HG03521 (cell line): ENCODE measurements at regions not wholly inside any gene's neighbourhood (a gene's known extent, or its start where the extent isn't known, plus 50 kb on each side); places are given as distances from the start of the nearest gene placed in this dataset.
"Not testable (repeated sequence)": the region's sequence is repeated elsewhere in the genome, so short reads cannot be mapped to it uniquely, and the experiment has no call there.

Experiments used
- ATAC-seq: cut with Tn5 transposase; IDR thresholded peaks from one replicate; pipeline ENCODE4 v1.9.1; 2021; ENCODE audit warnings: mild to moderate bottlenecking, moderate library complexity; ENCODE audit not compliant: unreplicated experiment

DNA sequence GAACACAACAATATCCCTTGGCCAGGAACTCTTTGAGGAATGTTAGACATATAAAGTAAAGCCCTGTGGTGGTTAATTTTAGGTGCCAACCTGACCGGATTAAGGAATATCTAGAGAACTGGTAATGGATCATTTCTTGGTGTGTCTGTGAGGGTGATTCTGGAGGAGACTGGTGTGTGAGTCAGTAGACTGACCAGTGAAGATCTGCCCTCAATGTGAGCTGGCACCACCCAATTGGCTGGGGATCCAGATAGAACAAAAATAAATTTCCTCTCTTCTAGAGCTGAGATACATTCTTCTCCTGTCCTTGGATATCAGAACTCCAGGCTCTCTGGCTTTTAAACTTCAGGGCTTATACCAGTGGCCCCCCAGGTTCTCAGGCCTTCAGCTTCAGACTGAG is 56.2 kb upstream of the TNPO1 start:
- no peak for ATAC-seq

DNA sequence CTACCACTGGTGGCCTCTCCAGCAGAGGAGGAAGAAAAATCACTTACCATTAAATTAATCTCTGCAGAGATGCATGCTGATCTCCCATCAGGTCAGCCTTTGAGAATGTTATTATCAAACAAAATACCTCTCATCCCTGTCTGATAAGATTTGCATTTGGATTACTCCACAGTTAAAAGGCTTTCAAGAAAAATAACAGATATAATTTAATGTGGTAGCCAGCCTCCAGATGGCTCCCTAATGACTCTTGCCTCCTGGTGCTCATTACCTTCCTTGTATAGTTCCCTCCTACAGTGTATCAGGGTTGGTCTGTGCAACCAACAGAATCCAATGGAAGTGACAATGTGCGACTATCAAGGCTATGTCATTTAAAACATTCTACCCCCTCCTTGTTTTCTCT is 63.6 kb upstream of the TNPO1 start:
- ATAC-seq, result no peak

DNA sequence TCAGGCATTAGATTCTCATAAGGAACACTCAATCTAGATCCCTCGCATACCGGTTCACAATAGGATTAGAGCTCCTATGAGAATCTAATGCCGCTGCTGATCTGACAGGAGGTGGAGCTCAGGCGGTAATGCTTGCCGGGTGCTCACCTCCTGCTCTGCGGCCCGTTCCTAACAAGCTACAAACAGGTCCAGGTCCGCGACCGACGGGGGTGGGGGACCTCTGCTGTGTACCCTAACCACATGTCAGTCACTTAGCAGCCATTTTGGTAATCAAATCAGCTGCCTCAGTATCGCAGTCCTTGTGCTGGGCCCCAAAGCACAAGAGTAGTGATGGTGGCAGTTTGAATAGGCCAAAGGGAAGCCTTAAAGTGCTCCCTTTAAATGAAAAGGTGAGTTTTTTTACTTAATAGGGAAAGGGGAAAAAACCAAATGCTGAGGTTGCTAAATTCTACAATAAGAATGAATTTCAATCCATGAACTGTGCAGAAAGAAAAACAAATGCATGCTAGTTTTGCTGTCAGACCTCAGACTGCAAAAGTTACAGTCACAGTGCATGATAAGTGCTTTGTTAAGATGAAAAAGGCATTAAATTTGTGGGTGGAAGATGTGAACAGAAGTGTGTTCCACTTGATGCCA is 67.0 kb upstream of the TNPO1 start:
- ATAC-seq, result no peak

DNA sequence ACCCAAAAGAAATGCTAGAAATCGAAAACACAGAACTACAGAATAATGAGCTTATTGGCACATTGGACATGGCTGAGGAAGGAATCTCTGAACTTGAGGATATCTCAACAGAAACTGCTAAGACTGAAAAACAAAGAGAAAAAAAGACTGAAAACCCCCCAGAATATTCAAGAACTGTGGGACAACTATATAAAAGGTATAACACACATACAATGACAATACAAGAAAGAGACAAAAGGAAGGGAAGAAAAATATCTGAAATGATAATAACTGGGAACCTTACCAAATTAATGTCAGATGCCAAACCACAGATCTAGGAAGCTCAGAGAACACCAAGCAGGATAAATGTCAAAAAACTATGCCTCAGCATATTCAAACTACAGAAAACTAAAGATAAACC is 68.6 kb upstream of the TNPO1 start:
- no peak for ATAC-seq

DNA sequence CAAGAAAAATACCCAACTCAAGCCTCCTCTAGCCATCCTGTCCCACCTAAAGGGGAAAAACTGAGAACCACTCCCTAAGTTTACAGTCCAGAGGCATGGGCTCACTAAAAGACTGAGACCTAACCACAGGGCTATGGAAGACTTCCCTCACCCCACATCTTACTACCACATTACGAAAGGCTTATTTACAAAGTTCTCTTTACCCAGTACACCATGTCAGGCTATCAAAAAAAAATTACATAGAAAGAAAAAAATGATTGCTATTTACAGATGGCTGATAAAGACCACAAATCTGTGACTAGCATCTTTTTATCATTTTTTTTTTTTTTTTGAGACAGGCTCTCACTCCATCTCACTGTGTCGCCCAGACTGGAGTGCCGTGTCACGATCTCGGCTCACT is 69.7 kb upstream of the TNPO1 start:
- ATAC-seq, result no peak

DNA sequence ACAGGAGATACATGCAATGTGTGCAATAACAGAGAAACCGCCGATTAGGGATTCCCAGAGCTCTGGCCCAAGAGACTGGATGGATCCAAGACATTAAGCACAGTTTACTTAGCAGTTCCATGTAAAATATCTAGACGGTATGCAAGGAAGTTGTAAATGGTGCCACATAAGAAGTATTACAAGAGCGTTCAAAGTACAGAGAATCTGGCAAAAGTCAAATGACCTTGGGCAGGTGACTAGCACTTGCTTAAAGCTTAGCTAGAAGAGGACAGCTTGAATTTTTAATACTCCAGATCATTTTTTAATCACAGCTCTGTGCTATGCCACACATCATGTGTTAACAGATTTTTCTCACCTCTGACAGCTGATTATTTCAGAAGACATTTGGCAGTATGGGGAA is 72.3 kb upstream of the TNPO1 start:
- no peak for ATAC-seq

DNA sequence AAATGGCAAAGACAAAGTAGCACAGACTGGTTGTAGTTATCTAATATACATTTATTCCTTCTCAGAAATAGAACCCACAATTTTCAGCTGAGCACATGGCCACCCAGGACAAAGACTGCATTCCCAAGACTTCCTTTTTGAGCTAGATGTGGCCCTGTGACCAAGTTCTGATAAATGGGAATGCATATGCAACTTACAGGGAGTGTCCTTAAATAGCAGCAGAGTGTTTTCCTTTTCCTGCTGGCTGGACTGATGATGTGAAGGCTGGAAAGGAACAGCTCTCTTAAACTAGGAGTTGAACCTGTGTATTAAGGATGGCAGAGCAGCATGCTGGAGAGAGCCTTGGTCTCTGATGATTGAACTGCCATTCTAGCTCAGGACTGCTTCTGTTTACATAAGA is 74.7 kb upstream of the TNPO1 start:
- no peak for ATAC-seq

DNA sequence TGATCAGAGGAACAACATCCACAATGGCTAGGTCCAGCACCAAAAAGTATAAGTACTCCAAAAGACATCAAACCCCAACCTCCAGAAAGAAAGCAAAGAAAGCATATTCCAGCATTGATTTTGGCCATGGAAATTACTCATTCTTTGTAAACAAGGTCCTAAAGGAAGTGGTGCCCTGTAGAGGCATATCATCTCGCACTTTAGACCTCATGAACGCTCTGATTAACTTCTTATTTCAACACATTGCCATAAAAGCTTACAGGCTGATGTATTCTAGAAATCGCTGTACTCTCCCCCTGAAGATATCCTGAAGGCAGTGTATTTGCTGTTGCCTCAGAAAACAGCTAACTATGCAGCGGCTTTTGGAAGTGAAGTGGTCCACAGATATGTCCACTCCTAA is 82.7 kb upstream of the TNPO1 start:
- ATAC-seq, result no peak

DNA sequence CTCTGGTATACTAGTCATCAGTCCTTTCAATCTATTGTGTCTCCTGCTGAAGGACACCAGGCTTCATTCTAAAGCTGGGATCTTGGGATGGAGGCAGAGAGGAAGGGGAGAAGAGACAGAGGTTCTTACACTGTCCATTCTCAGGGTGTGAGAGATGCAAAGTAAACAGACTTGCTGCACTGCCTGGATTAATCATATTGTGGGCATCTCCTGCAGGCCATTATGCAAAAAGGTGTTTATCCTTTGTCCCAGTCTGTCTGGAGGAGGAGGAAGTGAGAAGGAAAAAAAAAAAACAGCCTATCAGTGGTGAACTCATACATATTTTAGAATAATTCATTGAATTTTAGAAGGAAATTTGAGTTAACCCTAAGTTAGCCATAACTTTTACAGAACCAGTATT is 92.9 kb upstream of the TNPO1 start:
- no peak for ATAC-seq

DNA sequence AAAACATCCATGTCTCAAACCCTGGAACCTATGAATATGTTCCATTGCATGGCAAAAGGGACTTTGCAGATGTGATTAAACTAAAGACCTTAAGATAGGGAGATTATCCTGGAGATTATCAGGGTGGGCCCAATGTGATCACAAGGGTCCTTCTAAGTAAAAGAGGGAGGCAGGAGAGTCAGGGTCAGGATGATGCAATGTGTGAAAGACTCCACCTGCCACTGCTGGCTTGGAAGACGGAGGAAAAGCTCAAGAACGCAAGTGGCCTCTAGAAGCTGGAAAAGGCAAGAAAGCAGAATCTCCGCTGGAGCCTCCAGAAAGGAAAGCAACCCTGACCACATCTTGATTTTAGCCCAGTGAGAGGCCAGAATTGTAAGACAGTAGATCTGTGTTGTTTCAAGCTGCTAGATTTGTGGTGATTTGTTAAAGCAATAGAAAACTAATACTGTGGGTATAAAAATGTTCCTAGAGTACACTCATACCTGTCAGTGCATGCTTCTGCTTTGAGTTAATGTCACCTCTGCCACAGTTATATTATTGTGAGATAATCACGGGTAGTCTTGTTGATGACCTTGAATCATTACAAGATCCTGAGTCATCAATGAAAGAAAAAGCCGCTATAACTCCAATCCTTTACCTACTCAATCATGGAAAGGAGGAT is 93.5 kb upstream of the TNPO1 start:
- ATAC-seq, result no peak

DNA sequence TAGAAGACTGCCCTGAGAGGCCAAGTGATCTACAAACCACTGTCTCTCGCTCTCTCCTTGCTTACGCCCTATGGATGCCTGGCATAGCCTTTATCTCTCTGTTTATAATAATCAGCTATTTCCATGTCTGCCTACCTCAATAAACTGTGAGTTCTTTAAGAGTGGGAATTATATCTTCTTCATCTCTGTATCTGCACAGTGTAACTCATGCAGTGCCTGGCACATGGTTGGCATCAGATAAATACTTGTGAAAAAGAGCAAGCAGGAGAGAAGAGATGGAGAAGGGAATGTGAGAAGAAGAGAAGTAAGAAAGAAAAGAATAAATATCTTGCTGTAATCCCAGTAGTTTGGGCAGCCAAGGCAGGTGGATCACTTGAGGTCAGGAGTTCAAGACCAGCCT is 94.6 kb upstream of the TNPO1 start:
- no peak for ATAC-seq

DNA sequence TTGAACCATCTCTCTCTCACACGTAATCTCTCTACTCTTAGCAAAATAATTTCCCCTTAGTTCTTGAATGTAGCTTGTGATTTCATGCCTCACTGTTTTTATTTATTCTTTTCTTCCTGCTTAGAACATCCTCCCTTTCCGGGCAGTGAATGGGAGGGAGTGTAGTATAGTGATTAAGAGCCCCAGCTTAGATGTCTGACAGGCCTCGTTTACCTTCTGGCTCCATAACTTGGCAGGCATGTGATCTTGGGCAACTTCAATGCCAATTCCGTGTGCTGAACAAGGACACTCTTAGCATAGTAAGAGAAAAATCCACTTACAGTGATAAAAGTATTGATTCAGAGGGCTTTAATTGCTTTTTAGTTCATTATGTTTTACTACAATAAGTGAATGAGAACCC is 96.3 kb upstream of the TNPO1 start:
- ATAC-seq, result no peak

DNA sequence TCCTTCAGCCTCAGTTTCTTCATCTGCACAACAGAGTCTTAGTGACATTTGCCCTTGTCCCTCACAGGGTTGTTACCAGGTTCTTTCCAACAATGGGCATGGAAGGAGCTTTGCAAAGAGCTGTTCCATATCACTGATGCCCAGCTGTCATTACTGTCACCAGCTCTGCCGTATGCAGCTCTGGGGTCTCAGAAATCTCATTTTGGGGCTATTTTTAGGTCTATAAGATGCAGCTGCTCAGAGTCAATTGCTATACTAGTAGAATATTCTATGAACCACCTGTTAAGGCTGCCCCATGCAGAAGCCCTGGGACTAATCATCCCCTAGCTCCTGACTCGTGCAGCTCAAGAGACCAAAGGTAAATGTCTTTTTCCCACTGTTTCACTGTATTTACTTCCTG is 105.1 kb upstream of the TNPO1 start:
- no peak for ATAC-seq

DNA sequence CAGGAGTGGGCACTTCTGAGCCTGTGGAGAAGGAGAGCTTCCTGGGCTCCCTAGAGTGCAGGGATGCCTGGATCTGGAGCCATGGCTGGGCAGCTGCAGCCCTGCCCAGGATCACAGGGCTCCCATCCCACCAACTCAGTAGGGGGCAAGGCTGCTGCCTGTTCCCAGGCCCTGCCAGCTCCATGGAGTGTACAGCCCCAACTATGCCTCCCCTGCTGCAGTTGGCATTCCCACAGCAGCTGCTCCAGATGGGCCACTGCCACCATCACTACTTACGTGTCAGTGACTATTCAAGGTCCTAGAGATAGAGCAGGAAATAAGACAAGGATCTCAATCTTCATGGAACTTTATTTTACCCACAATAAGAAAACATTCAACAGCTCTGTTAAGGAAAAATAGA is 107.1 kb upstream of the TNPO1 start:
- ATAC-seq, result no peak

DNA sequence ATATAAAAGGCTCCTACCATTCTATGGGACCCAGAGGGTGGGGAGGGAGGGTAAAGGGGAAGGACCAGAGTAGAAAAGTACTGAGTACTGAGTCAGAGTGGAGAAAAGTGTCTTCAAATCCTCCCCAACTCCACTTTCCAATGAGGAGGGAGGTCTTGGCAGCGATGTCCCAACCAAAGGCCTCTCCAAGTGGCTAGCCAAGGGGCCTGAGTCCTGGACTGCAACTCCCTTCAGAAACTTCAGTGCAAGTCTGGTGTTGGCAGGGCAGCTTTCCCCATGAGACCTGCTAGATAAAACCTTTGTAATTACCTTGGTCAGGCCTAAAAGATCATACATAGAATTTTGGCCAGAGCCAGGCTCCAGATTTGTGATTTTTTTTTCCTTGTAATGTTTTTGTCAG is 111.3 kb upstream of the TNPO1 start:
- ATAC-seq, result no peak

DNA sequence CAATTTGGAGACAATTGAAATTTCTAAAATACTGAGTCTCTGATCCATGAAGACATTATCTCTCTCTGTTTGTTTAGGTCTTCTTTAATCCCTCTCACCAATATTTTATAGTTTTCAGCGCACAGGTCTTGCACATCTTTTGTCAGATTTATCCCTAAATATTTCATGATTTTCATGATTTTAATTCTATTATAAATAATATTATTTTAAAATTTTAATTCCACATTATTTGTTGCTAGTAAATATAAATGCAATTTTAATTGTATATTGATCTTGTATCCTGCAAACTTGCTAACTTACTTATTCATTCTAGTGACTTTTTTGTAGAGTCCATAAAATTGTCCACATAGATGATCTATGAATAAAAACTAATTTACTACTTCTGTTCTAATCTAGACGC is 112.6 kb upstream of the TNPO1 start:
- ATAC-seq, result no peak

DNA sequence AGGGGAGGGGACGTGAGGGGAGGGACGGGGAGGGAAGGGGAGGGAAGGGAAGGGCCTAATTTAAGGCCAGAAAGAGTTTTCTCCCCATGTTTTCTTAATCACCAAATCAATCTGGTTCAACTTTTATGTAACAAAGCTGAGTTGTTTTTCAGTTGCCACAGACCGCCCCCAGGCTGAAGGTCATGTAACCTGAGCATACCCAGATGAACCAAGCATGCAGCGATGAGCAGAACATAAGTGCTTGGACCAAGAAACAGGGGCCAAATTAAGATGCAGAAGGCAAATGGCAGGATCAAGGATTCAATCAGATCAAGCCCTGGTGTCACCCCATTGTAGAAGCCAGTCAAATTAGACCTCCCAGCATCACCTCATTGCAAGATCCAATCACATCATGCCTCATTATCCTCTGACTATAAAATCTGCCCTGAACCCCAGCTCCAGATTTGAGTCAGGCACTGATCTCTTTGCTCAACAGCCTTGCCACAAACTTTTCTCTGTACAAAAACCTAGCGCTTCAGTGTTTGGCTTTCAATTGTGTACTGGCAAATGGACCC is 113.5 kb upstream of the TNPO1 start:
- ATAC-seq, result no peak

DNA sequence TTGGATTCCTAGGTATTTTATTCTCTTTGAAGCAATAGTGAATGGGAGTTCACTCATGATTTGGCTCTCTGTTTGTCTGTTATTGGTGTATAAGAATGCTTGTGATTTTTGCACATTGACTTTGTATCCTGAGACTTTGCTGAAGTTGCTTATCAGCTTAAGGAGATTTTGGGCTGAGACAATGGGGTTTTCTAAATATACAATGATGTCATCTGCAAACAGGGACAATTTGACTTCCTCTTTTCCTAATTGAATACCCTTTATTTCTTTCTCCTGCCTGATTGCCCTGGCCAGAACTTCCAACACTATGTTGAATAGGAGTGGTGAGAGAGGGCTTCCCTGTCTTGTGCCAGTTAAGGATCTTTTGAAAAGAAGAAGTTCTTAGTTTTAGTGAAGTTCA is 114.4 kb upstream of the TNPO1 start:
- ATAC-seq, result not testable (repeated sequence)

DNA sequence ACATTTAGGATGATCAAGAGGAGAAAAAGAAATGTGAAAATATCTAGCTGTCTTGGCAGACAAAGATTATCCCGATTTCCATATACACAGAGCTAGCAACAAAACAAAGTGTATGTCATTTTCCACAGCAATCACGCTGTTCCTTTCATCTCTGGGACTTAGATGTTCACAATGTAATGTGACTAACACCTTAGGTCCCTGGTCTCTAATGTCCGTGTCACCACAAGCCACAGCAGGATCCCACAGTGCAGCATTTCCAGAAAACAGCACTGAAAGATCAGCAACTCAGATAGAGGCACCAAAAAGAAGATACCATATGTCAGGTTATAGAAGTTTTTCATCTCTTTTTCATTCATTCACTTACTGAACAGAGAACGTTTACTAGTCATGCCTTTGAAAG is 118.0 kb upstream of the TNPO1 start:
- no peak for ATAC-seq

DNA sequence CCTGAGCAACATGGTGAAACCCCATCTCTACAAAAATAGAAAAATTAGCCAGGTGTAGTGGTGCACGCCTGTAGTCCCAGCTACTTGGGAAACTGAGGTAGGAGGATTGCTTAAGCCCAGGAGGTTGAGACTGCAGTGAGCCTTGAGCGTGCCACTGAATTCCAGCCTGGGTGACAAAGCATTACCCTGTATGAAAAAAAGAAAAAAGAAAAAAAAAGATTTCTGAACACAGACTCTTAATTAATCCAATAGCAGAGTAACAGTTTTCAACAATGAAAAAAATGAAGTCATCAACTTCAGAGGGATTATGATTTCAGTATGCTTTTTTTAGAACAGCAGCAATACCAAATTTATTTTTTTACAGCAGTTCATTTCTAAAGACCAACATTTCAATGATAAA is 118.8 kb upstream of the TNPO1 start:
- ATAC-seq, result no peak

DNA sequence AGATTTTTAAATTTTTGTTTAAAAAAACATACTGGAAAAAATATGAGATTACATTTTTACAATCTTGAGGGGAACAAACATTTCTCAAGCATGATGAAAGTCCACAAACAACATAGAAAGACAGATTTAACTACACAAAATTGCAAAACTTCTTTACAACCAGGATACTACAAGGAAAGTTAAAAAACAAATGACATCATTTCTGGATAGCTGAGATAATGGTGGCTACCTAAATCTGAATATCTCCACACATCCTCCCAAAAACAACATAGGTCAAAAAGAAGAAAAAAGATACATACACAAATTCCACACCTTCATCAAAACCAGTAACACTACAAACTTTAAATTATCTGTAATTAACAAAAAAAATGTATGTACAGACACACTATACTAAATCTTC is 120.8 kb upstream of the TNPO1 start:
- no peak for ATAC-seq

DNA sequence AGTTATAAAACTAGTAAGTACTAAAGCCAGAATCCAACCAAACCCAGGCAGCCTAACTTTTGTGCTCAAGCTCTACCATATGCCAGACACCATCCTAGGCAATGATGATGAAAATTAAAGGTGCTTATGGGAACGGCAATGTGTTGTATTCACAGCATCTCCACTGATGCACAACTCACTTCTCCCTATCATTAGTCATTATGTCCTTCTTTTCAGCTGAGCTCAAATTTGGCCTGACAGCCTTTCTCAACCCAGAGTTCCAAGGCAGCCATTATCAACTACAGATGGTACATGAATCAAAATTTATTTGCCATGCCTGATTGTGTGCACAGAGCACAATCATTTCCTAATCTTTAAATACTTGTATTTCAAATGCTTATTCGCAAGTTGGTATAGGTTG is 121.6 kb upstream of the TNPO1 start:
- no peak for ATAC-seq
